GM23248 (cell line): ENCODE measurements at regions not wholly inside any gene's neighbourhood (a gene's known extent, or its start where the extent isn't known, plus 50 kb on each side); places are given as distances from the start of the nearest gene placed in this dataset.

Experiments used
- EZH2 ChIP-seq: fragments of 200-600 bp; sonication (generic); IDR thresholded peaks from 2 replicates; pipeline ENCODE4 v1.6.1; 2018; ENCODE audit warnings: antibody characterized with exemption, mild to moderate bottlenecking; ENCODE audit not compliant: insufficient read depth, poor library complexity, severe bottlenecking
- EZH2phosphoT487 ChIP-seq: fragments of 200-600 bp; sonication (generic); IDR thresholded peaks from 2 replicates; pipeline ENCODE4 v1.6.1; 2018; ENCODE audit warnings: antibody characterized with exemption, moderate library complexity, mild to moderate bottlenecking, low read depth; ENCODE audit not compliant: insufficient read depth

GRCh38 chr4:132866616-132867015 lies 282.5 kb upstream of the PCDH10 start:
- TF ChIP-seq EZH2: no peak
- no peak for TF ChIP-seq EZH2phosphoT487
